ENCODE measurements at regions not wholly inside any gene's neighbourhood (a gene's known extent, or its start where the extent isn't known, plus 50 kb on each side); places are given as distances from the start of the nearest gene placed in this dataset.

- Histone ChIP-seq H3K9ac (no peak overlapping the region), H3K27ac (no peak overlapping the region), H3K4me3 (no peak overlapping the region), H3K36me3 (ENCODE audit: low read depth) (no peaks in the 10 kb centered on the region), H3K27me3 (replicated peaks; ENCODE audit: insufficient read depth) (no peaks in the 10 kb centered on the region), H3K4me1 (ENCODE audit: insufficient read depth) (no peaks in the 10 kb centered on the region), H3K9me3 (ENCODE audit: low read depth) (no peaks in the 10 kb centered on the region), H3F3A (ENCODE audit: insufficient read depth) (no peaks in the 10 kb centered on the region), H2AFZ (no peak overlapping the region), H3K79me2 (ENCODE audit: insufficient read depth) (no peaks in the 10 kb centered on the region), H3K4me2 (ENCODE audit: unreplicated experiment) (no peak overlapping the region), H4K20me1 (ENCODE audit: insufficient read depth) (no peaks in the 10 kb centered on the region), H3K9me2 (ENCODE audit: insufficient read depth) (no peaks in the 10 kb centered on the region)
- no peak for DNase-seq
- 44 to 58% methylated on average over 1 of the region's 1 CpG for WGBS, 2 experiments (ENCODE audit: low coverage in 1 of 2, low lambda C conversion rate in 2 of 2, missing lambda C conversion rate in 2 of 2)
- TF ChIP-seq EZH2phosphoT487 (IDR thresholded peaks at IDR 0.05; ENCODE audit: insufficient read depth, low read depth), result no peak
- in situ Hi-C loops (cut with MboI), result no loop called here
Observed at GRCh38 chr5:15406478-15406877, 93.5 kb upstream of the FBXL7 start.

DNA sequence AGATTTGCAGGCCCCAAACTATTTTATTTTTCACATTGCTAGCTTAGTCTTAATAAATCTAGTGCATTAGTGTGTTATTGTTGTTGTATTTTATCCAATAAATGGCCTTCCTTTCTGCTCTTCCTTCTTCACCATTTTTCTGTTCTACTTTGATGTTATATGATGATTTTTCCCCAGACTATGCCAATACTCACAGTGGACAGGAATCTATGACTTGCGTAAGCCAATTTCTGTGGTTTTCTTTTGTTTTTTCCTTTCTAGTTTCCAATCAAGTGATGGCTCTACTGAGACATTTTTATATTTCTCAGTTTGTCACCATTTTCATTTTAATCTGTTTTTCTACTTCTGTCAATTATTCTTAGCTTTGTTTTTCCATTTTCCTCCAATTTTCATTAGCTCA lies 106.8 kb upstream of the FBXL7 start:
- Histone ChIP-seq H3K4me2 (ENCODE audit: unreplicated experiment) (no peak overlapping the region), H3K9ac (no peak overlapping the region), H3K4me3 (no peak overlapping the region), H3K79me2 (ENCODE audit: insufficient read depth) (no peaks in the 10 kb centered on the region), H3K4me1 (ENCODE audit: insufficient read depth) (no peaks in the 10 kb centered on the region), H3K9me2 (ENCODE audit: insufficient read depth) (no peaks in the 10 kb centered on the region), H2AFZ (no peak overlapping the region), H3K27me3 (replicated peaks; ENCODE audit: insufficient read depth) (peaks cover 16% of the 10 kb centered on the region; the same call in 1 of the 2 replicates), H3F3A (ENCODE audit: insufficient read depth) (no peaks in the 10 kb centered on the region), H3K36me3 (ENCODE audit: low read depth) (no peaks in the 10 kb centered on the region), H4K20me1 (ENCODE audit: insufficient read depth) (no peaks in the 10 kb centered on the region), H3K9me3 (ENCODE audit: low read depth) (no peaks in the 10 kb centered on the region), H3K27ac (no peak overlapping the region)
- no peak for DNase-seq
- WGBS, 2 experiments (ENCODE audit: low coverage in 1 of 2, low lambda C conversion rate in 2 of 2, missing lambda C conversion rate in 2 of 2), result 92 to 97% methylated on average over 1 of the region's 1 CpG
- in situ Hi-C loops (cut with MboI), result no loop called here
- TF ChIP-seq EZH2 (IDR thresholded peaks at IDR 0.05; ENCODE audit: insufficient read depth, poor library complexity, severe bottlenecking), result no peak
- TF ChIP-seq EZH2phosphoT487 (IDR thresholded peaks at IDR 0.05; ENCODE audit: insufficient read depth, low read depth), result no peak

DNA sequence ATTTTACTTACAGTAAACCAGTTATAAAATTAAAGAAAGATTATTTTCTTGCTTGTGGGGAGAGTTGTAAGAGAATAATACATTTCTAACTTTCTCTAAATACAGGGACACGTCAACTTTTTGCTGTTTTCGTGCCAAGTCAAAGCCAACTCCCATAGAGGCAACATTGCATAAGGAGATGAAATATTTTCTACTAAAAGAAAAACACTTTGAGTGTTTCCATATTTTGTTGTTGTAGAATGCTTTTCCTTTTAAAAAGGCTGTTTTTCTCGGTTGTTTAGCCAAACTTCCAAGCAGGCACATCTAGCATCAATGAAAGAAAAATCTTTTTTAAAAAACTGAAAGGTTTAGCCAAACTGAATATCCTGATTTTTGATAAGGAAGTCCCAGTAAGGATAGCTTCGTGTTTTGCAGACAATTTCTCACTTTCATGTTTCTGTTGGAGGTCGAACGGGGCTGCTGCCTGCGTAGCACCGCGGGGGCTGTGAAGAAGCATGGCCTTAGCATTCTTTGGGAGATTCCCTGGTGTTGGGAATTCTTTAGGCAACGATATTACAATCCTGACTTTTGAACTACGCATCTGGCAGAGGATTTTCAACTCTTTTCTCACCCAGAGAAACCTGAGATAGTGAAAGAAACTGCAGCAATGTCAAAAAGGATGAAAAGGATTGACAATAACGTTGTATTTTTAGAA lies 108.1 kb upstream of the FBXL7 start:
- Histone ChIP-seq H2AFZ (peak overlapping the region; percentile 56; the same call in 1 of the 2 replicates), H3K9ac (no peak overlapping the region), H3K27ac (no peak overlapping the region), H3K79me2 (ENCODE audit: insufficient read depth) (no peaks in the 10 kb centered on the region), H4K20me1 (ENCODE audit: insufficient read depth) (no peaks in the 10 kb centered on the region), H3K4me3 (peak overlapping the region; percentile 39), H3K27me3 (replicated peaks; ENCODE audit: insufficient read depth) (peaks cover 18% of the 10 kb centered on the region; the same call in 1 of the 2 replicates), H3K4me1 (ENCODE audit: insufficient read depth) (no peaks in the 10 kb centered on the region), H3K4me2 (ENCODE audit: unreplicated experiment) (peak overlapping the region; percentile 19), H3K9me2 (ENCODE audit: insufficient read depth) (no peaks in the 10 kb centered on the region), H3K9me3 (ENCODE audit: low read depth) (no peaks in the 10 kb centered on the region), H3F3A (ENCODE audit: insufficient read depth) (no peaks in the 10 kb centered on the region), H3K36me3 (ENCODE audit: low read depth) (no peaks in the 10 kb centered on the region)
- TF ChIP-seq EZH2 (IDR thresholded peaks at IDR 0.05; ENCODE audit: insufficient read depth, poor library complexity, severe bottlenecking) (no peak), EZH2phosphoT487 (IDR thresholded peaks at IDR 0.05; ENCODE audit: insufficient read depth, low read depth) (no peak)
- in situ Hi-C loops (cut with MboI), result no loop called here
- DNase-seq, result peak; percentile 15
- WGBS, 2 experiments (ENCODE audit: low coverage in 1 of 2, low lambda C conversion rate in 2 of 2, missing lambda C conversion rate in 2 of 2), result 8 to 13% methylated on average over 12 of the region's 12 CpGs

DNA sequence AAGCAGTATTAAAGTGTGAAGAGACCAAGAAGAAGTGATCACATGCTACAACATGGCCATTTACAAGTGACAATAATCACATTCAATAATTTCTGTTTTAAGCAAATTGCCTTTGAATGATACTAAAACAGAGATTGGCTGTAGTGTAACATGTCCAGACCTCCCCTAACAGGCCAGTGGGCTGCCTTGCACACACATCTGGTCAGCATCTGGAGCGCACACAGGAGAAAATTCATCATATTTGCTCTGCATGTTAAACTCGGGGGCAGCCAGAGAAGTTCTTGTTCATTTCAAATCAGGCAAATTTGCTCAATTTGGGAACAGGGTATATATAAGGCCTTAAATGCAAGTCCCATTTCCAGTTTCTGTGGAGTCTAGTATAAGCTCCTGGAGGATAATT lies 111.1 kb upstream of the FBXL7 start:
- H3K4me1 ChIP-seq (ENCODE audit: insufficient read depth), result no peaks in the 10 kb centered on the region
- H3K9me3 ChIP-seq (ENCODE audit: low read depth), result no peaks in the 10 kb centered on the region
- H4K20me1 ChIP-seq (ENCODE audit: insufficient read depth), result no peaks in the 10 kb centered on the region
- H3K9me2 ChIP-seq (ENCODE audit: insufficient read depth), result no peaks in the 10 kb centered on the region
- TF ChIP-seq EZH2 (IDR thresholded peaks at IDR 0.05; ENCODE audit: insufficient read depth, poor library complexity, severe bottlenecking) (no peak), EZH2phosphoT487 (IDR thresholded peaks at IDR 0.05; ENCODE audit: insufficient read depth, low read depth) (no peak)
- no peak overlapping the region for H3K4me3 ChIP-seq
- H3K36me3 ChIP-seq (ENCODE audit: low read depth), result no peaks in the 10 kb centered on the region
- no peak overlapping the region for H2AFZ ChIP-seq
- no peak overlapping the region for H3K27ac ChIP-seq
- 11 to 16% methylated on average over 2 of the region's 2 CpGs for WGBS, 2 experiments (ENCODE audit: low coverage in 1 of 2, low lambda C conversion rate in 2 of 2, missing lambda C conversion rate in 2 of 2)
- H3F3A ChIP-seq (ENCODE audit: insufficient read depth), result no peaks in the 10 kb centered on the region
- no peaks in the 10 kb centered on the region for H3K79me2 ChIP-seq (ENCODE audit: insufficient read depth)
- peaks cover 20% of the 10 kb centered on the region; the same call in 1 of the 2 replicates for H3K27me3 ChIP-seq (replicated peaks; ENCODE audit: insufficient read depth)
- no peak for DNase-seq
- H3K4me2 ChIP-seq (ENCODE audit: unreplicated experiment), result no peak overlapping the region
- no peak overlapping the region for H3K9ac ChIP-seq
- in situ Hi-C loops (cut with MboI), result no loop called here
